OCI-LY1 (cell line): ENCODE measurements at regions not wholly inside any gene's neighbourhood (a gene's known extent, or its start where the extent isn't known, plus 50 kb on each side); places are given as distances from the start of the nearest gene placed in this dataset.

Experiments used
- EZH2 ChIP-seq: fragments of 200-600 bp; sonication (generic), shearing (Covaris generic); IDR thresholded peaks from 2 replicates; pipeline ENCODE4 v1.8.0; 2017; ENCODE audit warnings: borderline replicate concordance, mixed run types, mild to moderate bottlenecking, antibody characterized with exemption, low read length, moderate library complexity, mixed read lengths
- TF ChIP-seq, protein P1 (sequence below): fragments of 200-600 bp; sonication (generic), shearing (Covaris generic); IDR thresholded peaks from 2 replicates; pipeline ENCODE4 v1.5.1; 2017; ENCODE audit warnings: mild to moderate bottlenecking, antibody characterized with exemption, low read length, moderate library complexity, mixed read lengths

DNA sequence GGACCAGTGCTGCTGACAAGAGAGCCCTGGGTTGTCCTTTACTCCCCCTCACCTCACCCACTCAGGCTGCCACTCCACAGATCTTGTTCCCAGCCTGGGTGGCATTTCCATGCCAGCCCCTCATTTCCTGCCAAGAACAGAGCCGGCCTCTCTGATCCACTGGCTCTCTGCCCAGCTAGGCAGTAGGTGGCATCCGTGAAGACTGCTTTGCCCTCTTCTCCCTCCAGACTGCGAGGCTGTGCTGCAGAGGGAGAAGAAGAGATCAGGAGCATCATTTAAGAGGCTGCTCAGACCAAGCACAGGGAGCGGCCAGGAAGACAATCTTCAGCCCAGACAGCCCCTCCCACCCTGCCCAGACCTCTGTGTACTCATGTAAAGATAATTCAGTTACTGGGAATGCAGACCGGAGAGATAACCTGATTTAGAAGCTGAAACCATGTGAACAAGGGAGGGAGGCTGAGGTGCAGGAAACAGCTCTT, 126.9 kb upstream of the NCAM1 start:
- TF ChIP-seq, protein P1, sequence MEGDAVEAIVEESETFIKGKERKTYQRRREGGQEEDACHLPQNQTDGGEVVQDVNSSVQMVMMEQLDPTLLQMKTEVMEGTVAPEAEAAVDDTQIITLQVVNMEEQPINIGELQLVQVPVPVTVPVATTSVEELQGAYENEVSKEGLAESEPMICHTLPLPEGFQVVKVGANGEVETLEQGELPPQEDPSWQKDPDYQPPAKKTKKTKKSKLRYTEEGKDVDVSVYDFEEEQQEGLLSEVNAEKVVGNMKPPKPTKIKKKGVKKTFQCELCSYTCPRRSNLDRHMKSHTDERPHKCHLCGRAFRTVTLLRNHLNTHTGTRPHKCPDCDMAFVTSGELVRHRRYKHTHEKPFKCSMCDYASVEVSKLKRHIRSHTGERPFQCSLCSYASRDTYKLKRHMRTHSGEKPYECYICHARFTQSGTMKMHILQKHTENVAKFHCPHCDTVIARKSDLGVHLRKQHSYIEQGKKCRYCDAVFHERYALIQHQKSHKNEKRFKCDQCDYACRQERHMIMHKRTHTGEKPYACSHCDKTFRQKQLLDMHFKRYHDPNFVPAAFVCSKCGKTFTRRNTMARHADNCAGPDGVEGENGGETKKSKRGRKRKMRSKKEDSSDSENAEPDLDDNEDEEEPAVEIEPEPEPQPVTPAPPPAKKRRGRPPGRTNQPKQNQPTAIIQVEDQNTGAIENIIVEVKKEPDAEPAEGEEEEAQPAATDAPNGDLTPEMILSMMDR, result no peak
- no peak for TF ChIP-seq EZH2
